Fibroblast of lung (primary cell): ENCODE measurements at regions not wholly inside any gene's neighbourhood (a gene's known extent, or its start where the extent isn't known, plus 50 kb on each side); places are given as distances from the start of the nearest gene placed in this dataset.

Source experiments
- CTCF ChIP-seq, 2 donors: IDR thresholded peaks in 1 of 2; conservative IDR thresholded peaks in 1 of 2; 1 replicate in 1 of 2; 2 replicates in 1 of 2; pipeline ENCODE4 v1.5.1; 2011 to 2012; ENCODE audit warnings: low read length in 2 of 2, control low read depth in 1 of 2, inconsistent platforms in 1 of 2, low read depth in 1 of 2, mild to moderate bottlenecking in 1 of 2
- EZH2 ChIP-seq: IDR thresholded peaks from 2 replicates; pipeline ENCODE4 v1.5.1; 2012; ENCODE audit warnings: low read length, control low read depth, mild to moderate bottlenecking; ENCODE audit errors: missing control alignments

DNA sequence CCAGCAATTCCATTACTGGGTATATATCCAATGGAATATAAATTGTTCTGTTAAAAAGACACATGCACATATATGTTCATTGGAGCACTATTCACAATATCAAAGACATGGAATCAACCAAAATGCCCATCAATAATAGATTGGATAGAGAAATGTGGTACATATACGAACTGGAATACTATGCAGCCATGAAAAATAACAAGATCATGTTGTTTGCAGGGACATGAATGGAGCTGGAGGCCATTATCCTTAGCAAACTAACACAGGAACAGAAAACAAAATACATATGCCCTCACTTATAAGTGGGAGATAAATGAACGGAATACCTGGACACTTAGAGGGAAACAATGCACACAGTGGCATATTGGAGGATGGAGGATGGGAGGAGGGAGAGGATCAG, 355.8 kb downstream of the CCDC85A start:
- TF ChIP-seq EZH2 (no peak), CTCF (conservative IDR thresholded peaks at IDR 0.05 in 1 of 2, IDR thresholded peaks at IDR 0.05 in 1 of 2; ENCODE audit: low read depth in 1 of 2, low read length in 2 of 2) (no peak)
